ENCODE measurements at regions not wholly inside any gene's neighbourhood (a gene's known extent, or its start where the extent isn't known, plus 50 kb on each side); places are given as distances from the start of the nearest gene placed in this dataset.

GRCh38 chr6:23589811-23590210, 536.2 kb upstream of the NRSN1 start:
- intact Hi-C loops (cut with DNase I; ENCODE audit: low total_unique reads): no loop called here
- WGBS, 2 donors: 83 to 92% methylated on average over 2 of the region's 2 CpGs
- H3K4me3 ChIP-seq (ENCODE audit: low read depth, poor library complexity, severe bottlenecking): no peak overlapping the region
- no peak for DNase-seq (ENCODE audit: low spot score in 2 of 2)
- TF ChIP-seq POLR2A (IDR thresholded peaks at IDR 0.05): no peak
- no peak for TF ChIP-seq CTCF (IDR thresholded peaks at IDR 0.05)

- 33 to 48% methylated on average over 1 of the region's 1 CpG for WGBS, 2 donors
Measured at GRCh38 chr6:23590498-23591126, 535.4 kb upstream of the NRSN1 start.

GRCh38 chr6:23591761-23592160, 534.3 kb upstream of the NRSN1 start:
- 92 to 96% methylated on average over 4 of the region's 4 CpGs for WGBS, 2 donors
- intact Hi-C loops (cut with DNase I; ENCODE audit: low total_unique reads): no loop called here
- no peak for DNase-seq (ENCODE audit: low spot score in 2 of 2)
- TF ChIP-seq CTCF (IDR thresholded peaks at IDR 0.05) (no peak), POLR2A (IDR thresholded peaks at IDR 0.05) (no peak)
- H3K4me3 ChIP-seq (ENCODE audit: low read depth, poor library complexity, severe bottlenecking): no peak overlapping the region

More at GRCh38 chr6:23590498-23591126, 535.4 kb upstream of the NRSN1 start:
- intact Hi-C loops (cut with DNase I; ENCODE audit: low total_unique reads): no loop called here
- no peak for DNase-seq (ENCODE audit: low spot score in 2 of 2)
- no peak for TF ChIP-seq CTCF (IDR thresholded peaks at IDR 0.05)
- no peak for TF ChIP-seq POLR2A (IDR thresholded peaks at IDR 0.05)
- no peak overlapping the region for H3K4me3 ChIP-seq (ENCODE audit: low read depth, poor library complexity, severe bottlenecking)

- no peak for TF ChIP-seq CTCF (IDR thresholded peaks at IDR 0.05)
- no peak for TF ChIP-seq POLR2A (IDR thresholded peaks at IDR 0.05)
- no peak for DNase-seq (ENCODE audit: low spot score in 2 of 2)
Measured at GRCh38 chr6:23600118-23600517, 525.9 kb upstream of the NRSN1 start.

GRCh38 chr6:23601811-23602345, 524.1 kb upstream of the NRSN1 start:
- no peak for DNase-seq (ENCODE audit: low spot score in 2 of 2)
- WGBS, 2 donors: 66 to 79% methylated on average over 1 of the region's 1 CpG
- H3K4me3 ChIP-seq (ENCODE audit: low read depth, poor library complexity, severe bottlenecking): no peak overlapping the region
- TF ChIP-seq POLR2A (IDR thresholded peaks at IDR 0.05): no peak
- no peak for TF ChIP-seq CTCF (IDR thresholded peaks at IDR 0.05)
- intact Hi-C loops (cut with DNase I; ENCODE audit: low total_unique reads): no loop called here

More at GRCh38 chr6:23600118-23600517, 525.9 kb upstream of the NRSN1 start:
- no peak overlapping the region for H3K4me3 ChIP-seq (ENCODE audit: low read depth, poor library complexity, severe bottlenecking)
- intact Hi-C loops (cut with DNase I; ENCODE audit: low total_unique reads): no loop called here
